HEK293 (cell line): ENCODE measurements at regions not wholly inside any gene's neighbourhood (a gene's known extent, or its start where the extent isn't known, plus 50 kb on each side); places are given as distances from the start of the nearest gene placed in this dataset.

Experiments used
- ZNF274 ChIP-seq, 2 experiments: fragments of 200-500 bp in 1 of 2; fragments of 450-650 bp in 1 of 2; sonication (Bioruptor generic) in 1 of 2; formaldehyde crosslinking in 1 of 2; IDR thresholded peaks; 2 replicates each; pipeline versions ENCODE4 v1.5.1 to v1.6.1; 2014 to 2016; ENCODE audit warnings: borderline replicate concordance in 1 of 2, inconsistent platforms in 1 of 2, low read length in 1 of 2, missing biosample characterization in 1 of 2, missing genetic modification characterization in 1 of 2
- ZNF664 ChIP-seq: fragments of 450-650 bp; formaldehyde crosslinking; IDR thresholded peaks from 2 replicates; pipeline ENCODE4 v1.5.1; 2016; ENCODE audit warnings: missing biosample characterization, missing genetic modification characterization
- ZNF76 ChIP-seq: fragments of 450-650 bp; formaldehyde crosslinking; IDR thresholded peaks from 2 replicates; pipeline ENCODE4; 2016; ENCODE audit warnings: low read depth, missing biosample characterization, missing genetic modification characterization, borderline replicate concordance
- ZNF777 ChIP-seq: fragments of 450-650 bp; formaldehyde crosslinking; IDR thresholded peaks from 2 replicates; pipeline ENCODE4 v1.5.1; 2017; ENCODE audit warnings: missing biosample characterization, missing genetic modification characterization, borderline replicate concordance
- TF ChIP-seq, protein P1 (sequence below): sonication (generic); formaldehyde crosslinking; IDR thresholded peaks from 2 replicates; pipeline ENCODE4 v1.8.1; 2022; ENCODE audit warnings: mild to moderate bottlenecking, moderate library complexity, missing genetic modification reagents
- TF ChIP-seq, protein P2 (sequence below): fragments of 450-650 bp; formaldehyde crosslinking; IDR thresholded peaks from 2 replicates; pipeline ENCODE4 v1.5.1; 2016; ENCODE audit warnings: missing biosample characterization, missing genetic modification characterization

GRCh38 chr4:171674781-171675180 is 138.4 kb upstream of the GALNTL6 start:
- TF ChIP-seq ZNF76 (tag by site-specific recombination) (no peak), ZNF777 (tag by site-specific recombination) (no peak), ZNF664 (tag by site-specific recombination) (no peak), ZNF274 (IDR thresholded peaks at IDR 0.05; ENCODE audit: low read length) (no peak), ZNF274 (tag by site-specific recombination; IDR thresholded peaks at IDR 0.05; ENCODE audit: borderline replicate concordance) (no peak)
- TF ChIP-seq, protein P1, sequence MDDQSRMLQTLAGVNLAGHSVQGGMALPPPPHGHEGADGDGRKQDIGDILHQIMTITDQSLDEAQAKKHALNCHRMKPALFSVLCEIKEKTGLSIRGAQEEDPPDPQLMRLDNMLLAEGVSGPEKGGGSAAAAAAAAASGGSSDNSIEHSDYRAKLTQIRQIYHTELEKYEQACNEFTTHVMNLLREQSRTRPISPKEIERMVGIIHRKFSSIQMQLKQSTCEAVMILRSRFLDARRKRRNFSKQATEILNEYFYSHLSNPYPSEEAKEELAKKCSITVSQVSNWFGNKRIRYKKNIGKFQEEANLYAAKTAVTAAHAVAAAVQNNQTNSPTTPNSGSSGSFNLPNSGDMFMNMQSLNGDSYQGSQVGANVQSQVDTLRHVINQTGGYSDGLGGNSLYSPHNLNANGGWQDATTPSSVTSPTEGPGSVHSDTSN = no peak
- TF ChIP-seq, protein P2, sequence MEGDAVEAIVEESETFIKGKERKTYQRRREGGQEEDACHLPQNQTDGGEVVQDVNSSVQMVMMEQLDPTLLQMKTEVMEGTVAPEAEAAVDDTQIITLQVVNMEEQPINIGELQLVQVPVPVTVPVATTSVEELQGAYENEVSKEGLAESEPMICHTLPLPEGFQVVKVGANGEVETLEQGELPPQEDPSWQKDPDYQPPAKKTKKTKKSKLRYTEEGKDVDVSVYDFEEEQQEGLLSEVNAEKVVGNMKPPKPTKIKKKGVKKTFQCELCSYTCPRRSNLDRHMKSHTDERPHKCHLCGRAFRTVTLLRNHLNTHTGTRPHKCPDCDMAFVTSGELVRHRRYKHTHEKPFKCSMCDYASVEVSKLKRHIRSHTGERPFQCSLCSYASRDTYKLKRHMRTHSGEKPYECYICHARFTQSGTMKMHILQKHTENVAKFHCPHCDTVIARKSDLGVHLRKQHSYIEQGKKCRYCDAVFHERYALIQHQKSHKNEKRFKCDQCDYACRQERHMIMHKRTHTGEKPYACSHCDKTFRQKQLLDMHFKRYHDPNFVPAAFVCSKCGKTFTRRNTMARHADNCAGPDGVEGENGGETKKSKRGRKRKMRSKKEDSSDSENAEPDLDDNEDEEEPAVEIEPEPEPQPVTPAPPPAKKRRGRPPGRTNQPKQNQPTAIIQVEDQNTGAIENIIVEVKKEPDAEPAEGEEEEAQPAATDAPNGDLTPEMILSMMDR (tag by site-specific recombination) = no peak
